PFSK-1 (cell line): ENCODE measurements at regions not wholly inside any gene's neighbourhood (a gene's known extent, or its start where the extent isn't known, plus 50 kb on each side); places are given as distances from the start of the nearest gene placed in this dataset.

Source experiments
- FOXP2 ChIP-seq: optimal IDR thresholded peaks from 2 replicates; pipeline ENCODE3; 2011; ENCODE audit warnings: borderline replicate concordance, control low read depth, inconsistent platforms; ENCODE audit not compliant: insufficient read depth; ENCODE audit errors: extremely low read length, extremely low read depth
- POLR2AphosphoS5 ChIP-seq: IDR thresholded peaks from 2 replicates; pipeline ENCODE4 v1.6.1; 2012; ENCODE audit warnings: low read depth, mild to moderate bottlenecking, control low read depth, low read length, moderate library complexity
- SIN3A ChIP-seq: IDR thresholded peaks from 2 replicates; pipeline ENCODE4 v1.6.1; 2012; ENCODE audit warnings: mild to moderate bottlenecking, low read length, moderate library complexity, borderline replicate concordance; ENCODE audit not compliant: insufficient read depth
- TAF1 ChIP-seq: IDR thresholded peaks from 2 replicates; pipeline ENCODE4 v1.6.1; 2012; ENCODE audit warnings: low read length, control low read depth, borderline replicate concordance; ENCODE audit not compliant: insufficient read depth
- TF ChIP-seq, protein P1 (sequence below), 2 experiments: IDR thresholded peaks; 2 replicates each; pipeline versions ENCODE4 v1.6.1 to v1.8.0; 2011 to 2012; ENCODE audit warnings: low read depth in 2 of 2, low read length in 2 of 2, control low read depth in 1 of 2, inconsistent platforms in 1 of 2, mild to moderate bottlenecking in 1 of 2, moderate library complexity in 1 of 2; ENCODE audit not compliant: insufficient read depth in 1 of 2

DNA sequence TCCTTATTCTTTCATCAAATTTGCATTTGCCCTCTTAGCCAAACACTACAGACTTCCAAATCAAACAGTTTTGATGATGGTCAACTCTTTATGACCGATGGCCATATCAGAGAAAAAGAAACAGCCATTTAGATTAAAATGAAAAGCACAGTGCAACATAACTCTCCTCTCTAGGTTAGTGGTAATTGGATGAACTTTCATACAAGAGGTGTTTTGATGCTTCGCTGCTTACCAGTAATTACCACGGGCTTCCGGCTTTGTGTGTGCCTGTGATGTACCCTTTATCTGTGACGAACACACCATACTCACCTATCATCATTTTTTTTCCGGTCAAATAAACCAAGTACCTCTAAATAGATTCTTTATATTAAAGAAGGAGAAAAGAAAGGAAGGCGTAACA lies 181.8 kb downstream of the FOXA2 start:
- TF ChIP-seq POLR2AphosphoS5 = no peak
- no peak for TF ChIP-seq TAF1
- no peak for TF ChIP-seq FOXP2
- TF ChIP-seq SIN3A = no peak
- TF ChIP-seq, protein P1, sequence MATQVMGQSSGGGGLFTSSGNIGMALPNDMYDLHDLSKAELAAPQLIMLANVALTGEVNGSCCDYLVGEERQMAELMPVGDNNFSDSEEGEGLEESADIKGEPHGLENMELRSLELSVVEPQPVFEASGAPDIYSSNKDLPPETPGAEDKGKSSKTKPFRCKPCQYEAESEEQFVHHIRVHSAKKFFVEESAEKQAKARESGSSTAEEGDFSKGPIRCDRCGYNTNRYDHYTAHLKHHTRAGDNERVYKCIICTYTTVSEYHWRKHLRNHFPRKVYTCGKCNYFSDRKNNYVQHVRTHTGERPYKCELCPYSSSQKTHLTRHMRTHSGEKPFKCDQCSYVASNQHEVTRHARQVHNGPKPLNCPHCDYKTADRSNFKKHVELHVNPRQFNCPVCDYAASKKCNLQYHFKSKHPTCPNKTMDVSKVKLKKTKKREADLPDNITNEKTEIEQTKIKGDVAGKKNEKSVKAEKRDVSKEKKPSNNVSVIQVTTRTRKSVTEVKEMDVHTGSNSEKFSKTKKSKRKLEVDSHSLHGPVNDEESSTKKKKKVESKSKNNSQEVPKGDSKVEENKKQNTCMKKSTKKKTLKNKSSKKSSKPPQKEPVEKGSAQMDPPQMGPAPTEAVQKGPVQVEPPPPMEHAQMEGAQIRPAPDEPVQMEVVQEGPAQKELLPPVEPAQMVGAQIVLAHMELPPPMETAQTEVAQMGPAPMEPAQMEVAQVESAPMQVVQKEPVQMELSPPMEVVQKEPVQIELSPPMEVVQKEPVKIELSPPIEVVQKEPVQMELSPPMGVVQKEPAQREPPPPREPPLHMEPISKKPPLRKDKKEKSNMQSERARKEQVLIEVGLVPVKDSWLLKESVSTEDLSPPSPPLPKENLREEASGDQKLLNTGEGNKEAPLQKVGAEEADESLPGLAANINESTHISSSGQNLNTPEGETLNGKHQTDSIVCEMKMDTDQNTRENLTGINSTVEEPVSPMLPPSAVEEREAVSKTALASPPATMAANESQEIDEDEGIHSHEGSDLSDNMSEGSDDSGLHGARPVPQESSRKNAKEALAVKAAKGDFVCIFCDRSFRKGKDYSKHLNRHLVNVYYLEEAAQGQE (IDR thresholded peaks at IDR 0.05; ENCODE audit: insufficient read depth in 1 of 2, low read depth in 2 of 2, low read length in 2 of 2) = no peak

DNA sequence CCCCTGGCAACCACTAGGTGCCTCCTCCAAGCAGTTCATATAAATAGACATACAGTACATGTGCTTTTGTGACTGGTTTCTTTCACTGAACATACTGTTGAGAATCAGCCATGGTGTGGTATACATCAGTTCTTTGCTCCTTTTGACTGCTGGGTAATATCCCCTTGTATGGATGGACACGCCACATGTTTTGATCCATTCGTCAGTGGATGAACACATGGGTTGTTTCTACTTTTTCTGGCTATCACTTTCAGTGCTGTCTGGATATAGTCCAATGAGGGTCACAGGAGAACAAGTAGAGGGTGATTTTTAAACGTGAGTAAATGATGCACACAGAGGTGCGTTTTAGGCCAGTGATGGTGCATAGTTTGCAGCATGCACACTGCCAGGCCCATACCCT lies 183.9 kb downstream of the FOXA2 start:
- TF ChIP-seq FOXP2 = no peak

DNA sequence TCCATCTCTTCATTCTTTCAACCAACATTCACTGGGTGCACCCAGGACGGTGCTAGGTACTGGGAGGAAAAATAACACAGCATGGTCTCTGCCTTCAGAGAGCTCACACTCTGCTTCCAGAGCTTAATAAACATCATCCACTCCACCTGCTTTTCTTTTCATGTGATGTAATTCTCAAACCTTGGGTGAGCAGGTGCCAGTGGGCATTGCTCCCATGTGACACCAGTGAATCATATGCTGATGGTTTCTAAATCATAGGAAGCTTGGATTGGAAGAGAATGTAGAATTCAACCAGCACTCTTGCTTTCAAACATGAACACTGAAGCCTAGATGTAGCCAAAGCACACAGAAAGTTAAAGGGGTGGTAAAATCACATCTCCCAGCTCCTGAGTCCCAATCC lies 189.8 kb downstream of the FOXA2 start:
- TF ChIP-seq TAF1 (no peak), SIN3A (no peak), POLR2AphosphoS5 (no peak), FOXP2 (no peak)
- TF ChIP-seq, protein P1 (IDR thresholded peaks at IDR 0.05; ENCODE audit: insufficient read depth in 1 of 2, low read depth in 2 of 2, low read length in 2 of 2) = no peak

DNA sequence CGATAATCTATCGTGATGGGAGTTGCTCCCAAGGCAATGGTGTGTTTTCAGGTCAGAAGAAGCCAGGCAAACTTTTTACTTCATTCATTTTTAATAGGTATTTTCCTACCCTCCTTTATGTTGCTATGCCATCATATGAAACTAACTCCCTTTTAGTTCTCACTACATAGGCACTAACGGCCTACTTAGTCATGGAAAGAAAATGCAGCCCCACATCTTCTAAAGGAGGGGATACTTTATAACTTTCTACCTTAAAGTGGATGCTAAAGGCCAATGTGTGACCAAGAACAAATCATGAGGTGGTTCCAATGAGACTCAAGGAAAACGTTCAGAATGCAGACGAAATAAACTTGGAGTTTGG lies 193.8 kb downstream of the FOXA2 start:
- TF ChIP-seq, protein P1 (IDR thresholded peaks at IDR 0.05; ENCODE audit: insufficient read depth in 1 of 2, low read depth in 2 of 2, low read length in 2 of 2) = no peak

DNA sequence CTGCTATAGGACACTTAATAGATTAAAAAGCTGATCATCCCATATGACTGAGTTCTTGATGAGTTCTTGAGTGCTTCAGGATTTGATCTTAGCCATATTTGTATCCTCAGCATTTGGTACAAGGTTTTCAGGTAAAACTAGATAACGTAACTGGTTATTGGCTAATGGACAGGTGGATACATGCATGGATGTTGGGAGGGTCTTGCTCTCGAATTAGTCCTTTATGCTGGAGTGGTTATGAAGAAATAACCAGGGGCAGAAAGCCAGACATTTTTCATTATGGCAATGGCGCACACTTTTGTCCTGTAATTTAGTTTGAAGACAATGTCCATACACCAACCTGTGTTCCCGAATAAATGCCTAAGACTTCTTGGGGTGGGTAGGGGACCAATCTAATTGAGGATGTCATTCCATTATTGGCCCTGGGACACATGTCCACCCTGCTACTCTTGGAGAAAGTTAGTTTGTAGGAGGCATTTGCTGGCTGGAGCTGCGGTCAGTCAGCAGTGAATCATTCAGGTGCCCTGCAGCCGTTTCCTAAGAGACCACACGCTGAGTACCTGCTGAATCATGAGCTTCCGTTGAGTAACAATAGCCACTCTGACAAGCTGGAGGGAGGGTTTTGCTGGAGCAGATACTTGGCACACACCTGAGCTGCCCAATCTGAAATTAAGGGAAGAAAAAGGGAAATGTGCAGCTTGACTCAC lies 194.4 kb downstream of the FOXA2 start:
- TF ChIP-seq, protein P1 (IDR thresholded peaks at IDR 0.05; ENCODE audit: insufficient read depth in 1 of 2, low read depth in 2 of 2, low read length in 2 of 2) = no peak
- TF ChIP-seq FOXP2 (no peak), POLR2AphosphoS5 (no peak), TAF1 (no peak), SIN3A (no peak)

DNA sequence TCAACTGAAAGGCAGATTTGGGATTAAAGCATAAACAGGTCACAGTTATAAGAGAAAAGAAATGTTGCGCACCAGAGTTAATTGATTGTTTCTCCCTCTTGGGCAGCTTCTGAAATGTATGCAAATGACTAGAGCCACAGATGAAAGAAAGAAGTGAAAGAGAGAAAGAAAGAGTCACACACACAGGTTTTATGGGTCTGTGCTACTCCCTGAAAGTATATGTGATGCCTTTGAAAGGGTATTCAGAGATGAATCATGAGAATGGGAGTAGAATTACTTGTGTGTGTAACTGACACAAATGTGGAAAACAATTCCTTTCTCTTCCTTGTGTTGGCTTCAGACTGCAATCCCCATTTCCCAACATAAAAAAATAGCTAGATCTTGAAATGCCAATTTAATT lies 196.9 kb downstream of the FOXA2 start:
- TF ChIP-seq SIN3A (no peak), FOXP2 (no peak), POLR2AphosphoS5 (no peak), TAF1 (no peak)
- TF ChIP-seq, protein P1 (IDR thresholded peaks at IDR 0.05; ENCODE audit: insufficient read depth in 1 of 2, low read depth in 2 of 2, low read length in 2 of 2) = no peak
